ENCODE measurements at regions not wholly inside any gene's neighbourhood (a gene's known extent, or its start where the extent isn't known, plus 50 kb on each side); places are given as distances from the start of the nearest gene placed in this dataset.

- no peak for TF ChIP-seq CTCF (IDR thresholded peaks at IDR 0.05)
- no peak for TF ChIP-seq POLR2A (IDR thresholded peaks at IDR 0.05)
Observed at GRCh38 chr13:73385848-73386247, 327.0 kb downstream of the KLF5 start.

Data from ovary (tissue), 3 donors.